Esophagus squamous epithelium (tissue), 4 donors: ENCODE measurements at regions not wholly inside any gene's neighbourhood (a gene's known extent, or its start where the extent isn't known, plus 50 kb on each side); places are given as distances from the start of the nearest gene placed in this dataset.

Source experiments
- CTCF ChIP-seq, 6 experiments: fragments of 450-650 bp in 4 of 6; fragments of 200-600 bp in 2 of 6; sonication (generic) in 2 of 6; IDR thresholded peaks; one replicate each; pipeline ENCODE4 v1.5.1; 2016 to 2019; ENCODE audit warnings: antibody characterized with exemption in 6 of 6, mild to moderate bottlenecking in 4 of 6, moderate library complexity in 4 of 6
- POLR2A ChIP-seq, 4 donors: fragments of 450-650 bp; IDR thresholded peaks; one replicate each; pipeline ENCODE4 v1.6.1; 2017; ENCODE audit warnings: antibody characterized with exemption in 4 of 4, mild to moderate bottlenecking in 4 of 4, moderate library complexity in 3 of 4

DNA sequence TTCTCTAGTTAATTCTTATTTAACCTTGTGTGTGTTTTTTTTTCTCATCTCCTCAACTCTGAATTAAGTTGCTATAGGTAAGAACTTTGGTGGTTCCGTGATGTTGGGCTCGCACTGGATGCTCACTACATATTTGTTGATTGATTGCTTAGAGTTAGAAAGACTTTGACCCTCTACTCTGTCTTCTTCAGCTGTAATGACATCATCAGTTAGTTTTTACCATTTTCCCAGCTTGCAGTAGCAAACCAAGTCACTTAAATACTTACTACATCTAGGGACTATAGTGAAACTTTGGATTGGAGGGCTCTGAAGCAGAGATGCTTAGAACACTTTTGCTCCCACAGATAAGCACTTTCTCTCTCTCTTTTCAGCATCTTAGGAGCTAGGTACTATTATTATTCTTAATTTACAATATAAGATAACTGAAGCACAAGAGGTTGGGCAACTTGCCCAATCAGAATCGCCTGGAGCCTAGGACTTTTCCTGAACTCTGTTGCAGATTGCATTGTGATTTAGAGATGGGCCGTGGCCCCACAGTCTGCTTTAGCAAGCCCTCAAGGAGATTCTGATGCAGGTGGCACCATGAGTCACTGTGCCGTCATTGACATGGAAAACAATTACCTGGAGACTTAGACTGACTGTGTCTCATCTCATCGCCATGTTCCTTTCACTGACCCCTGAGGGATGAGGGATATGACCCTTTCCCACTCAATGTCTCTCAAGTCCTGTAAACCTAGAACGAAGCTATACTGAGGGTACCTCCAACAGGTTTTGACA lies 471.9 kb upstream of the PODXL start:
- TF ChIP-seq CTCF (IDR thresholded peaks at IDR 0.05) (no peak), POLR2A (IDR thresholded peaks at IDR 0.05) (no peak)
